ENCODE measurements at regions not wholly inside any gene's neighbourhood (a gene's known extent, or its start where the extent isn't known, plus 50 kb on each side); places are given as distances from the start of the nearest gene placed in this dataset.

- no peak for TF ChIP-seq CTCF (IDR thresholded peaks at IDR 0.05 in 2 of 3, conservative IDR thresholded peaks at IDR 0.05 in 1 of 3; ENCODE audit: control insufficient read depth in 2 of 3, extremely low read depth in 1 of 3, insufficient read depth in 1 of 3, low read depth in 3 of 3, low read length in 3 of 3)
- no peak for TF ChIP-seq ZSCAN29 (IDR thresholded peaks at IDR 0.05)
- no peak for TF ChIP-seq GABPA (IDR thresholded peaks at IDR 0.05; ENCODE audit: low read depth)
These were observed 268.2 kb downstream of the TMEM167A start for GRCh38 chr5:82808960-82809359.

Data from GM12878 (cell line).